VCaP (cell line): ENCODE measurements at regions not wholly inside any gene's neighbourhood (a gene's known extent, or its start where the extent isn't known, plus 50 kb on each side); places are given as distances from the start of the nearest gene placed in this dataset.
A peak's percentile ranks its signal among the peaks of the same experiment; 100 is the strongest.

Source experiments
- H3K27ac ChIP-seq: fragments of 450-650 bp; 2 replicates; pipeline ENCODE4 v1.5.1; 2017
- TF ChIP-seq, protein P1 (sequence below): fragments of 450-650 bp; conservative IDR thresholded peaks from 2 replicates; pipeline ENCODE4 v1.5.1; 2017; ENCODE audit warnings: mild to moderate bottlenecking, moderate library complexity

DNA sequence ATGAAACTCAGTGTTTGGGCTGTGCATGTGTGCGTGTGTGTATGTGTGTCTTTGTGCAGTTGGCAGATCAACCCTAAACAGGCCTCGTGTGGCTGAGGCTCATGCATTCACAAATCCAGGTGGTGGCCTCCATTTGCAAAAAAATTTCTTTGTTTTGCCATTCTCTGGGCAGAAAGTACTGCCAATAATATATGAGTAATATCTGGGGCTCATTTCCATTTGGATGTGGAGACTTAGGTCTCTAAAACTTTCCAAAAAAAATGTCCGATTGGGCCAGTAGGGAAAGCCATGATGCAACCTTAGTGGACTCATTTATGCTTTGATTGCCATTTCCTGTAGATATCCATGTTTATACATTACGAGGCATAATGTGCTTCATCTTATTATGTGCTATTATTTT is 77.9 kb upstream of the RPS23 start:
- TF ChIP-seq, protein P1, sequence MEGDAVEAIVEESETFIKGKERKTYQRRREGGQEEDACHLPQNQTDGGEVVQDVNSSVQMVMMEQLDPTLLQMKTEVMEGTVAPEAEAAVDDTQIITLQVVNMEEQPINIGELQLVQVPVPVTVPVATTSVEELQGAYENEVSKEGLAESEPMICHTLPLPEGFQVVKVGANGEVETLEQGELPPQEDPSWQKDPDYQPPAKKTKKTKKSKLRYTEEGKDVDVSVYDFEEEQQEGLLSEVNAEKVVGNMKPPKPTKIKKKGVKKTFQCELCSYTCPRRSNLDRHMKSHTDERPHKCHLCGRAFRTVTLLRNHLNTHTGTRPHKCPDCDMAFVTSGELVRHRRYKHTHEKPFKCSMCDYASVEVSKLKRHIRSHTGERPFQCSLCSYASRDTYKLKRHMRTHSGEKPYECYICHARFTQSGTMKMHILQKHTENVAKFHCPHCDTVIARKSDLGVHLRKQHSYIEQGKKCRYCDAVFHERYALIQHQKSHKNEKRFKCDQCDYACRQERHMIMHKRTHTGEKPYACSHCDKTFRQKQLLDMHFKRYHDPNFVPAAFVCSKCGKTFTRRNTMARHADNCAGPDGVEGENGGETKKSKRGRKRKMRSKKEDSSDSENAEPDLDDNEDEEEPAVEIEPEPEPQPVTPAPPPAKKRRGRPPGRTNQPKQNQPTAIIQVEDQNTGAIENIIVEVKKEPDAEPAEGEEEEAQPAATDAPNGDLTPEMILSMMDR: no peak
- no peak overlapping the region for H3K27ac ChIP-seq

DNA sequence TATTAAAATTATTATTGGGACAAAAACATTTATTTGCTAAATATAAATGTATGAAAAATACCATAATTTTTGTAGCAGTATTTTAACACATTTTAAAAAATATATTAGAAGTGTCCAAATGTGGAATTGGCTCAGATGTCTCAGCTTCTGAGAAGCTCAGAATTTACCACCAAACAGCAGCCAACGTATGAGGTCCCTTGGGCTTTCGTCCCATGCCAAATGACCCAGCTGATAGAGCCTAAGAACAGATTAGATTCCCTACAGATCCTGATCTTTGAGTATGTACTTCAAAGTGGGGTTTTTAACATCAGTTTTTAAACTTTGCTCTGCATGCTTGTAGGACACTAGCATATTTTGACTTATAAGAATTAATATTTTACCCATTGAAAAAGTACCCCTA is 77.3 kb upstream of the RPS23 start:
- TF ChIP-seq, protein P1: no peak
- H3K27ac ChIP-seq: no peak overlapping the region

DNA sequence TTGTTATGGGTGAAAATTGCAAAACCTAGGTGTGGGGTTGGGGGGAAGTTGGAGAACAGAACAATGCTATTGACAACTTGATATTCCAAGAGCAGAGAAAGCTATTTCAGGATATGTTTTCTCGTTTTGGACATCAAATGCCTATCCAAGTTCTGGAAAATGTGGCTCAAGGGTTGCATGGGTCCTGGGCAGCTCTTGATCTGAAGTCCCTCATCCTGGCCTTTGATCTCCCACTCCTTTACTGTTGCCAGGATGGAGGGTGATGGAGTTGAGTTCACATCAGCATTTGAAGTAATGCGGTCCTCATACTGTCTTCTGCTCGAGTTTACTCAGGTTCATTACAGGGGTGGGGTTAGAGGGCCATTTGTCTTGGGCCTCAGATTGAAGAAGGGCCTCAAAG is 76.9 kb upstream of the RPS23 start:
- H3K27ac ChIP-seq: no peak overlapping the region
- TF ChIP-seq, protein P1: no peak

DNA sequence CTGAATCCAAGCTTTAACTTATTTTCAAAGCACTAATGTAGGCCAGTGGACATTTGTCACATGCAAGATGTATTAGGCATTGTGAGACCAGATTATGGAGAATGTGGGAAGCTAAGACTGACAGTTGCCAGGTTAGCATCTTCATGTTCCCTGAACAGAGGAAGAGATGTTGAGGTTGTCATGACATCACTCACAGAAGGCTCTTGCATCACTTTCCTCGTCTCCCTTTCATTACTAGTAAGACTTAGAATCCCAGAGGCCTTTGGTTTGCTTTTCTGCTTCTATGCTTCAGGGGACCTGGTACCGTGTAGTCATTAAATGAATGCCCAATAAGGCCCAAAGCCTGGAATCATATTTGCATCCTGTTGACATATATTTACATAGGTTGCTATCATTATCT is 76.4 kb upstream of the RPS23 start:
- TF ChIP-seq, protein P1: no peak
- H3K27ac ChIP-seq: no peak overlapping the region

DNA sequence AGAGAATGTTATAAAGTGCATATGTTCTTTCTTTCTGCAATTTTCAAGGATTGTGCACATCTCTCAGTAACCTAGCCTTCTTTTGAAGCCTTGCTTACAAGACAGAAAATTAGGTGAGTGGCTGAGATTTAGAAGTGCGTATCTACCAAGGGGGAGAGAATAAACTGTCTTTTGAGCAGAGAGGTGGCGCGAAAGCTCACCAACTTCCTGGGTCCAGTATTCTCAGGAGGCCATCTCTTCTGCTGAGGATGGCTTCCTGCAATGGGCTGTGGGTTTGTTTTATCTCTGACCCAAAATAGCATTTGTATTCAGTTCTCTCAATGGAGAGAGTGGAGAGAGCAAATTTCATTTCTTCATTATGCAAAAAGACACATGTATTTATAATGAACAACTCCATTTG is 75.4 kb upstream of the RPS23 start:
- TF ChIP-seq, protein P1: no peak
- no peak overlapping the region for H3K27ac ChIP-seq

DNA sequence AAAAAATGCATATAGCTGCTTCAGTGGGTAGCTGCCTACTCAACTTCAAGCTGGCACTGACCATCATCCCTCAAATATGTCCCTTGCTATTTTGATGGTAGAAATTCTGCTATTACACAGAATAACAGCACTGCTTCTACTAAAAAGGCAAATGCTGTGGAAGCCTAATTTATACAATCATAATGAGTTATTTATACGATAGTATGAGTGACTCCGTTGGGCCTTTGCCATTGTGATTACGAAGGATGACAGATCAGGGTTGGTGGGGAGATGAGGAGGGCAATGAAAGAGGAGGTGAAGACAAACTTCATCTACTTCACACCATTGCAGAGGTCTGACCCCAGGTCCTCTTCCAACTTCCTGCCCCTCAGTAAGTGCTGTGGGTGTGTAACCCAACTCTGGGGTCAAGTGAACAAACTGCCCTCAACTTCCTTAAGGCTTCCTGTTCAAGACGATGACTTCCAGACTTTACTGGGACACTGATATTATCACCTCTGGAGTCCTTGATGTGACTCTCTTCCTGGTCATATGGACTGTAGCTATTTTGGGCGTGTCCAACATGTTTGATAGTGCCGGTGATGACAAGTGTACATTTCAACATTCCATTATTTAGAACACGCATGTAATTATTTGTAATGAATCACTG is 74.1 kb upstream of the RPS23 start:
- TF ChIP-seq, protein P1: peak; percentile 32; the same call in 1 of the 2 replicates
- no peak overlapping the region for H3K27ac ChIP-seq

DNA sequence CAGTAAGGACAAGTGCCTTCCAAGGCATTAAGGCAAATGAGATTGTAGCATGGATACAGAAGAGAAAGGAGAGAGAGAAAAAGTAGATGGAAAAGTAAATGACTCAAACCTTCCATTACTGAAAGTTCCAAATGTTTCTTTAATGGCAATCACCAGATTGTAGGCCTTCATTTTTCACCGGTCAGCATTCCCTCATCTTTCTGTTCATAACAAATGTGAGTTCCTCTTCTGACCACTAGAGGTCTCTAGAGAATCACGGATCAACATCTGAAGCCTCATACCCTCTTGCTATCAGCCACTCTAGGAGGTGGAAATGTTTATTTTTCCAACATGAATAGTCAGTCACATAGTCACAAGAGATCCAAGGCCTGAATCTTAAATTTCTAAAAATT is 73.6 kb upstream of the RPS23 start:
- H3K27ac ChIP-seq: no peak overlapping the region
- TF ChIP-seq, protein P1: peak; percentile 74
